A549 (cell line): ENCODE measurements at regions not wholly inside any gene's neighbourhood (a gene's known extent, or its start where the extent isn't known, plus 50 kb on each side); places are given as distances from the start of the nearest gene placed in this dataset.

Source experiments
- BHLHE40 ChIP-seq: IDR thresholded peaks from 2 replicates; pipeline ENCODE4 v1.6.1; 2012; ENCODE audit warnings: low read depth, low read length, inconsistent platforms
- EP300 ChIP-seq, 2 experiments: fragments of >200 bp; sonication (Bioruptor Twin); formaldehyde crosslinking; IDR thresholded peaks; 2 replicates in 1 of 2; 3 replicates in 1 of 2; pipeline ENCODE4 v1.6.1; 2016 to 2017
- JUNB ChIP-seq: fragments of >200 bp; sonication (Bioruptor Twin); formaldehyde crosslinking; IDR thresholded peaks from 2 replicates; pipeline ENCODE4 v1.6.1; 2016
- MAZ ChIP-seq: fragments of 150-350 bp; IDR thresholded peaks from 2 replicates; pipeline ENCODE4 v1.6.1; 2014; ENCODE audit warnings: antibody characterized with exemption, low read depth, low read length, borderline replicate concordance
- RFX5 ChIP-seq: fragments of 450-650 bp; IDR thresholded peaks from 2 replicates; pipeline ENCODE4 v1.7.1; 2014; ENCODE audit warnings: antibody characterized with exemption, mild to moderate bottlenecking, moderate library complexity
- TFCP2L1 ChIP-seq: fragments of 250-450 bp; sonication (Bioruptor Pico); IDR thresholded peaks from 2 replicates; pipeline ENCODE4 v1.5.0; 2021; ENCODE audit warnings: mild to moderate bottlenecking
- ZFP36 ChIP-seq: fragments of 450-650 bp; IDR thresholded peaks from 2 replicates; pipeline ENCODE4 v1.6.1; 2014; ENCODE audit warnings: borderline replicate concordance; ENCODE audit not compliant: partially characterized antibody
- TF ChIP-seq, protein P1 (sequence below): fragments of >200 bp; sonication (Bioruptor Twin); formaldehyde crosslinking; IDR thresholded peaks from 3 replicates; pipeline ENCODE4 v1.5.1; 2016

DNA sequence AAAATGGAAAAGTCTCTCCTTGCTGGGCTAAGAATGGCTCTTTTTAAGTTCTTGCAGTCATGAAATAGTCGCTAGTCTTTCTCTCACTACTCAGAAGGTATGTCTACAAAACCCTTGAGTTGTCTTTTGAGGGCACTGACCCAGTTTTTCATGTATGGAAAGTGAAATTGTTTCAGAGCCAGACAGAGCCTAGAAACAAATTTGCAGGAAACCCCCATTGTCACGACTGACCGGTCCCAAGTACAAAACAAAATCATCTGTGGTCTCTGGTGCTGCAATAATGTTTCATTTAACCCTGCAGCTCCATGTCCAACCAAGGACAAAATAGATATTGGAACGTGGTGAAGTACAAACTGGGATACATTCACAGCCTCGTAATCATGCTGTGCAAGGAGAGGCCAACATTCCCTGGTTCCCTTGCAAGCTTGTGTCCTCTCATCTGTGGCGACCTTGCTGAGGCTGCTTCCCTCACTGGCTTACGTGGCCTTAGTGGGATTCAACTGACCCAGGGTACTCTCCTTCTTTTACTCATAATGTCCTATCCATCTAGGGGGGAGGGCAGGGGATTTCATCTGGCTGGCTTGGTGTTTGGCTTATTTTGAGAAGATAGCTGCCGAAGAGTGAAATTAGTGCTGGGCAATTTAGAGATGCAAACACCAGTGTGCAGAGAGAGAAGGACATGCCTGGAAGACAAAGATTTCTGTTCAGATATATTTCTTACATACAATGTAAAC, 172.5 kb downstream of the IPMK start:
- no peak for TF ChIP-seq JUNB
- TF ChIP-seq EP300 (IDR thresholded peaks at IDR 0.05) = no peak
- no peak for TF ChIP-seq ZFP36
- TF ChIP-seq, protein P1, sequence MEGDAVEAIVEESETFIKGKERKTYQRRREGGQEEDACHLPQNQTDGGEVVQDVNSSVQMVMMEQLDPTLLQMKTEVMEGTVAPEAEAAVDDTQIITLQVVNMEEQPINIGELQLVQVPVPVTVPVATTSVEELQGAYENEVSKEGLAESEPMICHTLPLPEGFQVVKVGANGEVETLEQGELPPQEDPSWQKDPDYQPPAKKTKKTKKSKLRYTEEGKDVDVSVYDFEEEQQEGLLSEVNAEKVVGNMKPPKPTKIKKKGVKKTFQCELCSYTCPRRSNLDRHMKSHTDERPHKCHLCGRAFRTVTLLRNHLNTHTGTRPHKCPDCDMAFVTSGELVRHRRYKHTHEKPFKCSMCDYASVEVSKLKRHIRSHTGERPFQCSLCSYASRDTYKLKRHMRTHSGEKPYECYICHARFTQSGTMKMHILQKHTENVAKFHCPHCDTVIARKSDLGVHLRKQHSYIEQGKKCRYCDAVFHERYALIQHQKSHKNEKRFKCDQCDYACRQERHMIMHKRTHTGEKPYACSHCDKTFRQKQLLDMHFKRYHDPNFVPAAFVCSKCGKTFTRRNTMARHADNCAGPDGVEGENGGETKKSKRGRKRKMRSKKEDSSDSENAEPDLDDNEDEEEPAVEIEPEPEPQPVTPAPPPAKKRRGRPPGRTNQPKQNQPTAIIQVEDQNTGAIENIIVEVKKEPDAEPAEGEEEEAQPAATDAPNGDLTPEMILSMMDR = no peak
- no peak for TF ChIP-seq BHLHE40
- no peak for TF ChIP-seq RFX5
- TF ChIP-seq TFCP2L1 = no peak
- no peak for TF ChIP-seq MAZ
